GM18505 (cell line): ENCODE measurements at regions not wholly inside any gene's neighbourhood (a gene's known extent, or its start where the extent isn't known, plus 50 kb on each side); places are given as distances from the start of the nearest gene placed in this dataset.

Experiments used
- ATAC-seq: cut with Tn5 transposase; IDR thresholded peaks from one replicate; pipeline ENCODE4 v1.9.1; 2021; ENCODE audit not compliant: unreplicated experiment
- POLR2A ChIP-seq: IDR thresholded peaks from 4 replicates; pipeline ENCODE4 v1.6.1; 2011; ENCODE audit warnings: borderline replicate concordance; ENCODE audit not compliant: insufficient read depth, insufficient read length; ENCODE audit errors: extremely low read depth

DNA sequence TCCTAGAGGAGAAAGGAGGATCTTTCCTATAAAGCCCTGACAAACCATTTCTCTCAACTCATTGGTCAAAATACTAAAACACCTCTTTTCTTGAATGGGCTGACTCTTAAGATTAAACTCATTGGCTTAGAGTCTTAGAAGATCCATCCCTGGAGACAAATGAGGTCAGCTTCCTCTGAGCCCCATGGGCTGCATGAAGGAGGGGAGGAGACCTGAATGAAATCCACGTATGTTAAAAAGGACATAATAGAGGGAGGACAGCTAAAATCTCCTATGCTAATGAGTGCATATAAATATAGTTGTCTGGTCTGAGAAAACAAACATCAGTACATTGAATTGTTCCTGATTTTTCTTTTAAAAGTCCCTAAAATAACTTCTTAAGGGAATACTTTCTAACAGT, 255.0 kb downstream of the TBL1XR1 start:
- ATAC-seq, result no peak
- no peak for TF ChIP-seq POLR2A

DNA sequence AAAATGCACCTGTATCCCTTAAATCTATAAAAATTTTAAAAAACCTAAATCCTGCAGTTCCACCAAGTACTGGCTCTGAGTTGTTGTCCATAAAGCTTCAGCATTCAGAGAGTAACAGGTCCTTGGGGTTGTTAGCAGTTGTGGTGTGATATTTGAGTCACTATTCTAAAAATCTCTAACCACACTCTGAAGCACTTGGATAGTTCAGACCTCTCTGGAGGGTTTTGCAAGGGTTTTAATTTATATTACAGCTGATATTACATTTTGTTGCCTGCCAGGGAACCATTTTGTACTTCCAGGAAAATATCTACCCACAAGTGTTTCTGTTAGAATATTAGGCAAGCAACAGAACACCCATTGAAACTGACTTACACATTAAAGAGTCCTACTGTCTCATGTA, 255.6 kb downstream of the TBL1XR1 start:
- ATAC-seq, result no peak
- no peak for TF ChIP-seq POLR2A

DNA sequence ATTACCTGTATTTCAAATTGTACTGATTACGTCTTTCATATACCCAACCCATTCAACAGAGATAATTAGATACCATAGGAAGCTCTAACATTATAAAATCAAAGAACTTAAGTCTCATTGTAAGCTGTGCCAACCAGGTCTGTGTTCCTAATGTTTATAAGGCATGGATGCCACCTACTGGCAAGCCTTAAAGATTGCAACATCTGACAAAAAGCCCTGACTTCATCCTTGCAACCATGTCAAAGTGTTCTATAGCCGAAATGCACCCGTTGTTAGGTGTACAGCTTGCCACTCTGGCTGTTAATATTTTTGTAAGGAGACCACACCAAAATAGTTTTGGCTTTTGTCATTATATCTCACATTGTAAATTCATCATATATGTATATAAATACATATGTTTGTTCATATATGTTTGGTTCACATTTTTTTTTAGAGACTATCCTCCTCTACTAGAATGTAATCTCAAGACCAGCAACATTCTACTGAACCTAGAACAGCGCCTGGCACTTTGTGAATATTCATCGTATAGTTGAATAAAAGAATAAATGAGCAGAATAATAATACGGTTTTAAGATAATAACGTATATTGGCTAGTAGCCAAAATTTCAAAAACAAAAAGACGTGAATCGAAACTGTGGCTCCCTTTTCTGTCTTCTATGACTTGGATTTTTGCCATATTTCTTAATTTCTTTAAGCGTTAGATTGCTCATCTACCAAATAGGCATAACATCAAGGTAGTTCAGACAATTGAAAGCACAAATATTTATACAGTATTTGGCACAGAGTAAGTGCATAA, 258.1 kb downstream of the TBL1XR1 start:
- ATAC-seq, result peak; percentile 97
- TF ChIP-seq POLR2A, result no peak

DNA sequence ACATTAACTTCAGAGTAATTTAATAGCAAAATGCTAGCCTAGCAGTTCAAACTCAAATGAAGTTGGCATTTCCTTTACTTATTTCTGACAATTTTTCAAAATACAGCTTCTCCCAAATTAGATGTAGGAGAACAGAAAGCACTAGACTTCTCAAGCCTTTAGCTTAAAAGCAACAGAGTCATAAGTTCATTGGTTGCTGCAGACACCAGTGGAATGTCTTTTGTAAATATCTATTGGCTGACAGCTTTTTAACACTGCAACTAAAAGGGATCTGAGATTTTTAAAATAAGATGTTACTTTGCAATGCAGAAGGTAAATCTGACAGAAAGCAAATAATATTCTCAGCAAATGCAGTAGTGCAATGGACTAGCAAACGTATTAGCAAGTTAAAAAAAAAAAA, 259.3 kb downstream of the TBL1XR1 start:
- no peak for TF ChIP-seq POLR2A
- ATAC-seq, result no peak

DNA sequence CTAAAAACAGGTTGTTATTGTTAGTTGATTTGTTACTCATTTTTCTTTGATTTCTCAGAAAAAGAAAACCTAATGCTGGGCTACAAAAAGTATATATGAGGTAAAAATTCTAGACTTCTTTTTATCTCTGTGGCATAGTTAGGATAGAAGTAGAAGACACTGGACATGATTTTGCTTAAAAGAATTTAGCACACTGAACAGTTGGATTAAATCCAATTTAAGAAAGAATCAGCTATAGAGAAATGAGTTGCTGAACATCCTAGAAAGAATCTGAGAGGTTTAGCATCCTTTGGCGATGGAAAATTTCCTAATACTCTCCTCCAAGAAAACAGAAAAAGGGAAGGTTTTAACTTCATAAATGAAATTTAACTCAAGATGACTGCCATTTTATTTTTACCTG, 259.7 kb downstream of the TBL1XR1 start:
- TF ChIP-seq POLR2A, result no peak
- ATAC-seq, result no peak

DNA sequence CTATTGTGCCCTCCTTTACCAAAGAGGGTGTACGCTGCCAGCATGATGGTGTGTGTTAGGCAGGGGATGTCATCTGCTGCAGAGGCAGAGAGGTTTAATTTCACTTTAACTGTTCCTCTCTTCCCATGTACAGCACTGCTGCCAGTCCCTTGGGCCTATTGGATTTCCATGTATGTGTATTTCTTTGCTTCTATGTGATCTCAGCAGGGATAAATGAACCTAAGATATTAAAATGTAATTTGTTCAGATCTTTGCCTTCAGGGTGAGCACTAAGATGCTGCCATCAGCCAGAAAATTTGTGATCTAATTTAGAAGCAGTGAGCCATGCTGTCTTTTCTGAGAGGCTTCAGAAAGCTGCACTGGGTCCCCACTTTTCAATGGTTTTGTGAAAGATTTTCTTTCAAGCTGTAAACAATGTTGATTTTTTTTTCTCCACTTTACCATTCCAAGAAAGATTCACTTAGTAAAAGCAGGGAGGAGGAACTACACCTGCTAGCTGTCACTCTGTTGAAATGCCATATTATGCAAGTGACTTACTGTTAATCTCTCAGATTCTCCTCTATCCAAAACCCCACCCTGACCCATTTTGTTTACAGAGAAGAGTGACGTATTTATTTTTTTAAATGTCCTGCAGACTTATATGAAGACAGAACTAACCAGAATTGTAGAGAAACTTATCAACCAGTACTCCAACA, 261.9 kb downstream of the TBL1XR1 start:
- no peak for ATAC-seq
- TF ChIP-seq POLR2A, result no peak

DNA sequence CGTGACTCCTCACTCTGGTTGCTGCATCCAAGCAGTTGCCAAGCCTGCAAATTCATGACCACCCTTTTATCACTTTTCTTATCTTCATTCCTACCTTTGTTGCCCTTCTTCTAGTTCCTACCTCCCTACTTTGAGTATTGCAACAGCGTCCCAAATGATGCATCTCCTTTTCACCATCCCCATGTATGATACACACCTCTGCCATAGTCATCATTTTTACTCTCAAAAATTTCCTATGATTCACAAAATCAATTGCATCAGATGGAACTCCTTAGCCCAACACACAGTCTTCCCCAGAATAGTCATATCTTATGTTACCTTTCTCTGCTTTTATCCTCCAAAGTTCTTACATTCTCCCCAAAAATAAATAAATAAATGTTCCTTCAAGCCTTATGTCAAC, 262.6 kb downstream of the TBL1XR1 start:
- ATAC-seq, result no peak
- TF ChIP-seq POLR2A, result no peak

DNA sequence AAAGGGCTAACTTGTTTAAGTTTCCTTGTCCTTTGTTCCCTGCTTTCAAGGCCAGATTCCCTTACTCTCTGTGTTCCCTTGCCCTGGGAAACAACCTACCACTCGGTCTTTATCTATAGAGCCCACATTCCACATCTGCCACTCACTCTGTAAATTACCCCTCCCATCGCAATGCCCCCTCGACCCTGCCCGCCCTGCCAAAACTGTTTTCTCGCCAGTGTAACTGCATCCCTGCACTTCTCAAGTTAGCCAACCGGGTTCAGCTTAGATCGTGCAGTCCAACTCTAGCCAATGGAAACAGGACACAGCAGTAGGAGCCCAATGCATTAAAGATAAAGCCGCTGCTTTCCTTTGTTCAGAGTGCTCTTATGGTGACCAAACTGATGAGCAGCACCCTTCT, 263.6 kb downstream of the TBL1XR1 start:
- no peak for TF ChIP-seq POLR2A
- ATAC-seq, result no peak

DNA sequence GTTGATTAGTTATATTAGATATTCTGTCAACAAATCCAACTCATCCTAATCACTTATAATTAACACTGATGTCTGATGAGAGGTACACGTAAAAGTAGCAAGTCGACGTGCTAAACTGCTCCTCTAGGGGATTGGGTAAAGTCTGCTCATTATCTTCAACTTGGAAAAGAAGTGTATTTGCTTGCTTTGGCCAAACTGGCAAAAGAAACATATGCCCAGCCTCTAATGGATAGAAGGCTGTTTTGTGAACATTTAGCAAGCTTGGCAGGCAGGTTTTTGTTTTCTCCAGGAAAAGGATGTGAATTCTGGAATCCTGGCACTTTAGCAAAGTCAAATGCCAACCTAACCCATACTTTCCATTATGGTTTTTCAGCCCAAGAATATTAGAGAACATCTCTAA, 264.8 kb downstream of the TBL1XR1 start:
- no peak for TF ChIP-seq POLR2A
- no peak for ATAC-seq

DNA sequence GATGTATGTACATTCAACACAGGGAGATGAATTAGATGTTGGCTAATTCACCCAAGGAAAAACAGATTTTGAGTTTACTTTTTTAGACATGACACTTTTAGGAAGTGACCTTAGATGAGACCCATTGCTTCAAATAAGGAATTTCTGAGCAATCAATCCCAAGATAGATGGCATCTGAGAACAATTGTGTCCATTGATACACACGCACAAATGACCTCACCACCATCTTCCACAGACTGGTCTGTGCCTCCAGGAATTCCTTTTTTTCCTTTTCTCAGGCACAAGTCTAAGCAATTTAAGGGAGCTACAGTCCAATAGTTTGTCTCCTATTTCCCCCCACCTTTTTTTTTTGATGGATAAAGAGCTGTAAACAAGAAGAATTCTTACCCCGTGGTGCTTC, 265.3 kb downstream of the TBL1XR1 start:
- TF ChIP-seq POLR2A, result no peak
- ATAC-seq, result no peak

DNA sequence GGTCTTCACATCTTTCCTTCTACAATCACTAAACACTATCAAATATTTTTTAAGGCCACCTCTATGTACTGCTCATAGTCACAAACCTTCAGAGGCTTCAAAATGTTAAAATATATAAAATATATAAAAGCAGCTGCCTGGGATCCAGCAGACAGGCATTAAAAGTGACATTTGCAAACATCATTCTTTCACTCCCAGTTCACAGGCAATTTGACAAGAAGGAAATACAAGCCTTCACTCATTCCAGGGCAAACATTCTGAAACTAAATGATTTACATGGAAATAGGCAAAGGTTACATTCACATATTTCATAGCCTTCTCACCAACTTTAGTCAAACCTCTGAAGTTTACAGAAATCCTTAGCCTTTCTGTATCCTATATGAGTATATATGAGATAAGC, 266.3 kb downstream of the TBL1XR1 start:
- no peak for ATAC-seq
- TF ChIP-seq POLR2A, result no peak

DNA sequence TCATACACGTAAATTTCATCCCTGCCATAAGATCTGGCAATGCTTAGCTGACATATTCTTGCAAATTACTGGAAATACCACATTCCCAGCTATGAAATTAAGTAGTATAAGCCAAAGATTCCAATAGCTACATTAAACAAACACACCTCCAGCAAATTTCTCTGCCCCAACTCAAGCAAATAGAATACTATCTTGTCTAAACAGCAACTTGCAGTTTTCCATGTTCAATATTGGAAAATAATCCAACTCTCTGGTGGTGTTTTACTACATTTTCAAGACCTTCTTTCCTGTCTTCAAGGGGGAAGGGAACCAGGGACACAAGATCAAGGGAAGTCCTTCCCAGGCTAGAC, 268.7 kb downstream of the TBL1XR1 start:
- TF ChIP-seq POLR2A, result no peak
- ATAC-seq, result no peak

DNA sequence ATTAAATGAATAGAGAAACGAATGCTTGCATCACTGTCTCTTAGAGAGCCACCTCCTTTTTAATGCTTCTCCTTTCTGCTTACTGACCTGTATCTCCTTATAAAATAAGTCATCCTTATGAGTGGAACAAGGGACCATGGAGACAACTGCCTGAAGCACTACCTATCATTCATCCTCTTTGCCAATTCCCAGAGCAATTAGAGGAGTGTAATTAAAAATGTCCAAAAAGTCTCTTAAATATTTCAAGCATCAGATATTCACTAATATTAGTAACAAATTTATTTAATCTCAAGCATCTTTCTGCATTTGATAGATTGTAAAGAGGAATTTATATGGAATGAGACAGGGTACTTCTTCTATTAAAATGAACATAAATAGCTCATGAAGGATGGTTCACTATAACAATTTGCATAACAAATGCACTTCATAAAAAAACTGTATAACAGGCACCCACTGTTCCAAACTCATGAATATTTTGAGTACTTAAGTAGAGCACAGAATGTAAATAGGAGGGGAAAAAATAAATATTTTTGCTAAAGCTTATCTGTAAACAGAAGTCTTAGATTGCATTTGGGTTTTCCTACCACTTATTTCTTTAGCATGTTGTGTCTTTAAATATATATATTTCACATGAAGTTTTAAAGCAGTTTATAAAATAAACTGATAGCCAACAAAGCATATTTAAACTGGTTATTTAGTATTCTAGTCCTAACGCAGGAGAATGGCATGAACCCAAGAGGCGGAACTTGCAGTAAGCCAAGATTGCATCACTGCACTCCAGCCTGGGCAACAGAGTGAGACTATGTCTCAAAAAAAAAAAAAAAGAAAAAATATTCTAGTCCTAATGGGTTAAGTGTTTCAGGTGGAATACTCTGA, 269.3 kb downstream of the TBL1XR1 start:
- no peak for TF ChIP-seq POLR2A
- no peak for ATAC-seq
